ENCODE measurements at regions not wholly inside any gene's neighbourhood (a gene's known extent, or its start where the extent isn't known, plus 50 kb on each side); places are given as distances from the start of the nearest gene placed in this dataset.

DNA sequence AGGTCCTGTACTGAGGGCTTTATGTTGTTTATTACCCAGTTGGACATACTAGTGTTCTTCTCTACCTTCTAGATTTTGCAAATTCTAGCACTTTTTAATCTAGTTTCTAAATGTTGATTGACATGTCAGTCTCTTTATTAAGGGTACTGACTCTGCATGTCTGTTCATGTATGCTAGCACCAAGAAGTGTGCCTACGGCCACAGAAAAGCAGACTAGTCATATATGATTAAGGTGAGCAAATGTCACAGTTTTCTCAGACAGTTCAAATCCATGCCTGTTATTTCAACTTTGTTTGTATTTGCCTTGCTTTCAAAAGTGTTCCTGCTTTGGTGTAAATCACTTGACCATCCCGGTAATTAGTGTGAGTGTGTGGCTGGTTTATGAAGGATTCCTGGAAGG, 145.0 kb upstream of the DSEL start:
- no peak overlapping the region for H3K27ac Mint-ChIP-seq (ENCODE audit: unreplicated experiment)
- H3K4me1 Mint-ChIP-seq (ENCODE audit: unreplicated experiment) = peaks cover 9% of the 10 kb centered on the region
- no peaks in the 10 kb centered on the region for H3K36me3 Mint-ChIP-seq (ENCODE audit: unreplicated experiment)
- TF ChIP-seq, protein P1, sequence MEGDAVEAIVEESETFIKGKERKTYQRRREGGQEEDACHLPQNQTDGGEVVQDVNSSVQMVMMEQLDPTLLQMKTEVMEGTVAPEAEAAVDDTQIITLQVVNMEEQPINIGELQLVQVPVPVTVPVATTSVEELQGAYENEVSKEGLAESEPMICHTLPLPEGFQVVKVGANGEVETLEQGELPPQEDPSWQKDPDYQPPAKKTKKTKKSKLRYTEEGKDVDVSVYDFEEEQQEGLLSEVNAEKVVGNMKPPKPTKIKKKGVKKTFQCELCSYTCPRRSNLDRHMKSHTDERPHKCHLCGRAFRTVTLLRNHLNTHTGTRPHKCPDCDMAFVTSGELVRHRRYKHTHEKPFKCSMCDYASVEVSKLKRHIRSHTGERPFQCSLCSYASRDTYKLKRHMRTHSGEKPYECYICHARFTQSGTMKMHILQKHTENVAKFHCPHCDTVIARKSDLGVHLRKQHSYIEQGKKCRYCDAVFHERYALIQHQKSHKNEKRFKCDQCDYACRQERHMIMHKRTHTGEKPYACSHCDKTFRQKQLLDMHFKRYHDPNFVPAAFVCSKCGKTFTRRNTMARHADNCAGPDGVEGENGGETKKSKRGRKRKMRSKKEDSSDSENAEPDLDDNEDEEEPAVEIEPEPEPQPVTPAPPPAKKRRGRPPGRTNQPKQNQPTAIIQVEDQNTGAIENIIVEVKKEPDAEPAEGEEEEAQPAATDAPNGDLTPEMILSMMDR (IDR thresholded peaks at IDR 0.05) = no peak
- DNase-seq (ENCODE audit: extremely low spot score, unreplicated experiment) = no peak
- peaks cover 9% of the 10 kb centered on the region for H3K9me3 Mint-ChIP-seq (ENCODE audit: unreplicated experiment)
- no peak overlapping the region for H3K4me3 Mint-ChIP-seq (ENCODE audit: unreplicated experiment)
- H3K27me3 Mint-ChIP-seq (ENCODE audit: unreplicated experiment) = no peaks in the 10 kb centered on the region

DNA sequence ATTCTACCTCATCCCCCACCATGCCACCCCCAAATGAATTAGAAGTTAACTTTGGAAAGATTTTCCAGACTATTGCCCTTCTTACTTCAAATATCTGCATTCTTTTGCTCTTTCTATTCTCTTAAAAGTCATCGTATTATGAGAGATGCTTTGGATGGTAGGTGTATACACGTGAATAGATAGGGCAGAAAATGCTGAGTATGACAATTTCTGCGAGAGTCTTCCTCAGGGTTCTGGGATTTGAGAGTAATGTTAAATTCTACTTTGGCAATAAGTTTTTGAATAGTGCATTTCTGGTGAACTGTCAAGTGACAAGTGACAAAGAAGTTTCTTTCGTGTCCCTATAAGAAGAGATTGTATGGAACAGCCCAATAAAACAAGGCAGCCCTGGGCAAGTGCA, 137.6 kb upstream of the DSEL start:
- H3K4me3 Mint-ChIP-seq (ENCODE audit: unreplicated experiment) = no peak overlapping the region
- H3K36me3 Mint-ChIP-seq (ENCODE audit: unreplicated experiment) = no peaks in the 10 kb centered on the region
- no peak for DNase-seq (ENCODE audit: extremely low spot score, unreplicated experiment)
- no peaks in the 10 kb centered on the region for H3K27me3 Mint-ChIP-seq (ENCODE audit: unreplicated experiment)
- TF ChIP-seq, protein P1 (IDR thresholded peaks at IDR 0.05) = no peak
- H3K9me3 Mint-ChIP-seq (ENCODE audit: unreplicated experiment) = no peaks in the 10 kb centered on the region
- no peak overlapping the region for H3K27ac Mint-ChIP-seq (ENCODE audit: unreplicated experiment)
- H3K4me1 Mint-ChIP-seq (ENCODE audit: unreplicated experiment) = no peaks in the 10 kb centered on the region

DNA sequence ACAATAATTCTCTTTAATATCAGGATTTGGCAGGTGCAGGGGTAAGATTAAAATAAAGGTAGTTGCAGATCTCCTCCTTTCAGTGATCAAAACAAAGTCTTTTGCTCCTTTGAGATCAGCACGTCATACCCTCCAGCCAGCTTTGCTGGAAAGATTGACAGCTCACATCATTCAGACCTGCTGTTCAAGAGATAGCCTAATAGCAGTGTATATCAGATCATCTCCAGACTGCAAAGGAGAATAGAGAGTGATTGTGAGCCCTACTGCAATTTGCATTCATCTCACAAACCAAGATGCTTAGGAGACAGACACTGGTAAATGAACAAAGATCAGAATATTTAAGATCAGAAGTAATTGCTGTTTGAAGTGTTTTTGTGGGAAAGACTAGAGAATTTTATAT, 135.8 kb upstream of the DSEL start:
- DNase-seq (ENCODE audit: extremely low spot score, unreplicated experiment) = no peak

DNA sequence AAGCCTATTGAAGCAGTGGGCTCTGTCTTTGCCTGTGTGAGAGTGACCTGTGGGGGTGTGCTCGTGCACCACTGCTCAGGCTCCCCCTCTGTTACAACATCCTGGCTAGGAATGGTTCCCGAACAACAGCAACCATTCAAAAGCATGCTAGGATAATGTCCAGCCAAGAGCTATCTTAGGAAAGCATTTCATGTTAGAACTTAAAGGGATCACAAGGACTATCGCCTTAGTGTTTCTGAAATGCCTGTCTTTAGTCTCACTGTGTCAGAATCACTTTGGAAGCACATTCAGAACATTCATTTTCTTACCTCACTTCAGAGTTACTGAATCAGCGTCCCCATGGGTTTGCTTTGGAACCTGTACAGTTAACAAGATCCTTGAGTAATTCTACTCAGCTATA, 134.9 kb upstream of the DSEL start:
- H3K9me3 Mint-ChIP-seq (ENCODE audit: unreplicated experiment) = no peaks in the 10 kb centered on the region
- no peak for DNase-seq (ENCODE audit: extremely low spot score, unreplicated experiment)
- no peaks in the 10 kb centered on the region for H3K36me3 Mint-ChIP-seq (ENCODE audit: unreplicated experiment)
- no peaks in the 10 kb centered on the region for H3K27me3 Mint-ChIP-seq (ENCODE audit: unreplicated experiment)
- H3K4me3 Mint-ChIP-seq (ENCODE audit: unreplicated experiment) = no peak overlapping the region
- no peaks in the 10 kb centered on the region for H3K4me1 Mint-ChIP-seq (ENCODE audit: unreplicated experiment)
- no peak overlapping the region for H3K27ac Mint-ChIP-seq (ENCODE audit: unreplicated experiment)
- TF ChIP-seq, protein P1 (IDR thresholded peaks at IDR 0.05) = no peak

More for the DNA sequence above, 135.8 kb upstream of the DSEL start:
- Mint-ChIP-seq H3K4me3 (ENCODE audit: unreplicated experiment) (no peak overlapping the region), H3K9me3 (ENCODE audit: unreplicated experiment) (no peaks in the 10 kb centered on the region), H3K27me3 (ENCODE audit: unreplicated experiment) (no peaks in the 10 kb centered on the region), H3K4me1 (ENCODE audit: unreplicated experiment) (no peaks in the 10 kb centered on the region), H3K27ac (ENCODE audit: unreplicated experiment) (no peak overlapping the region), H3K36me3 (ENCODE audit: unreplicated experiment) (no peaks in the 10 kb centered on the region)
- TF ChIP-seq, protein P1 (IDR thresholded peaks at IDR 0.05) = no peak

DNA sequence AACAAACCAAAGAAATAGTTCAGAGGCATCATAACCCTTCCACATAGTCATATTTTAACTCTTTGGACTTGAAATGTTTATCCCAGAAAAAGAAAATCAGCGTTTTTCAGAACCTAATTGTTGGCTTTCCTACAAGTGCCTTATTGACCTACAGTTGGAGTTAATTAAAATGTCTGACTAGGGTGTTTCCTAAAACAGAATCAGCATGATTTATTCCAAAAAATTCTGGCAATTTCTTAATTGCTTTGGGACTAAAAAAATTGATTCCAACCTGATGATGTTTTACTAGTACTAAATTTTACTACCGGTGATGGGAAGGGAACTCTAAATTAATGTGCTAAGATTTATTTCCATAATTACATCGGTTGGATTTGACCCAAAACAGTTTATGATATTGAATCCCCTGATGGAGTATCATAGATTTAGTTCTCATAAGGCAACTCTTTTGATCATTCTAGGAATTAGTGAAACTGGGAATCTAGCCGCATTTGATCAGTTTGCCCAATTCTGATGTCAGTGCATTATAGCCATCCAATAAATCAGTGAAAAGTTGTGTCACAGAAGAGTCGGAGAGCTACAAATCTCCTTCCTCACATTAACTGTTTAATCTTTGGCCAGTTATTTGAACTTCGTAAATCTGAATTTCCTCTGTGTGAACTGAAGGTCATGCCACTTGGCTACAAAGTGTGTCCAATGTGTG, 134.3 kb upstream of the DSEL start:
- H3K9me3 Mint-ChIP-seq (ENCODE audit: unreplicated experiment) = peaks cover 4% of the 10 kb centered on the region
- no peak overlapping the region for H3K4me3 Mint-ChIP-seq (ENCODE audit: unreplicated experiment)
- DNase-seq (ENCODE audit: extremely low spot score, unreplicated experiment) = no peak
- H3K27me3 Mint-ChIP-seq (ENCODE audit: unreplicated experiment) = no peaks in the 10 kb centered on the region
- no peak overlapping the region for H3K27ac Mint-ChIP-seq (ENCODE audit: unreplicated experiment)
- TF ChIP-seq, protein P1 (IDR thresholded peaks at IDR 0.05) = no peak
- no peaks in the 10 kb centered on the region for H3K4me1 Mint-ChIP-seq (ENCODE audit: unreplicated experiment)
- no peaks in the 10 kb centered on the region for H3K36me3 Mint-ChIP-seq (ENCODE audit: unreplicated experiment)
